HCT116 (cell line): ENCODE measurements at regions not wholly inside any gene's neighbourhood (a gene's known extent, or its start where the extent isn't known, plus 50 kb on each side); places are given as distances from the start of the nearest gene placed in this dataset.

Source experiments
- ATAC-seq: fragments of 200-7000 bp; cut with Tn5 transposase; 2 replicates; pipeline ENCODE4 v1.9.1; 2020; ENCODE audit warnings: mild to moderate bottlenecking, moderate library complexity
- BruUV-seq: library from RNA; stranded (reverse); fragments of 400-500 nt; replicated peaks from 2 replicates; lab custom pipeline; 2021; lab: Mats Ljungman, UMichigan
- CTCF ChIA-PET: fragments of 300-600 bp; sonication (Branson Sonifier 250); formaldehyde crosslinking; loops from one replicate; lab custom pipeline; 2021; ENCODE audit warnings: antibody characterized with exemption; lab: Charles Lee
- POLR2A ChIA-PET: fragments of 300-600, 350-600 bp; sonication (Branson Sonifier 250); formaldehyde crosslinking; loops from one replicate; lab custom pipeline; 2021; ENCODE audit warnings: antibody characterized with exemption; lab: Charles Lee
- RAD21 ChIA-PET, 2 experiments: fragments of 300-600 bp; sonication (Branson Sonifier 250); formaldehyde crosslinking; loops; one replicate each; lab custom pipeline; 2023; ENCODE audit warnings: low total read pairs in 2 of 2; ENCODE audit not compliant: uncharacterized antibody in 2 of 2, unreplicated experiment in 2 of 2, low non-redundant PET in 1 of 2; lab: Charles Lee
- DNase-seq: peaks from one replicate; pipeline ENCODE4 v3.0.0-alpha.2; 2010; ENCODE audit warnings: low read depth, low spot score
- H2AFZ ChIP-seq: fragments of 200-600 bp; shearing (Covaris generic), sonication (generic); 2 replicates; pipeline ENCODE4 v1.6.1; 2017; ENCODE audit warnings: low read depth, mixed run types, mixed read lengths, antibody characterized with exemption, low read length; ENCODE audit not compliant: poor library complexity, severe bottlenecking
- H3K27ac ChIP-seq: 2 replicates; pipeline ENCODE4 v1.5.1; 2012; ENCODE audit warnings: low read depth, low read length
- H3K27me3 ChIP-seq: fragments of 200-600 bp; sonication (generic); 2 replicates; pipeline ENCODE4 v1.6.1; 2016; ENCODE audit warnings: mixed run types, low read length, mixed read lengths; ENCODE audit not compliant: insufficient read depth
- H3K36me3 ChIP-seq, 2 experiments: fragments of 200-500 bp in 1 of 2; fragments of 200-600 bp in 1 of 2; sonication (Bioruptor generic) in 1 of 2; sonication (generic) in 1 of 2; 2 replicates each; pipeline versions ENCODE4 v1.5.1 to v1.6.1; 2014 to 2016; ENCODE audit warnings: low read length in 2 of 2, inconsistent platforms in 1 of 2, mixed read lengths in 1 of 2, mixed run types in 1 of 2; ENCODE audit not compliant: insufficient read depth in 2 of 2, control insufficient read depth in 1 of 2
- H3K4me1 ChIP-seq, 2 experiments: fragments of 200-600 bp in 1 of 2; sonication (generic) in 1 of 2; 2 replicates each; pipeline versions ENCODE4 v1.5.1 to v1.6.1; 2012 to 2017; ENCODE audit warnings: low read length in 2 of 2, inconsistent platforms in 1 of 2, mild to moderate bottlenecking in 1 of 2, mixed read lengths in 1 of 2, mixed run types in 1 of 2, moderate library complexity in 1 of 2; ENCODE audit not compliant: insufficient read depth in 2 of 2, control insufficient read depth in 1 of 2
- H3K4me2 ChIP-seq: fragments of 200-600 bp; sonication (generic); 2 replicates; pipeline ENCODE4 v1.6.1; 2017; ENCODE audit warnings: mixed run types, low read length, mixed read lengths
- H3K4me3 ChIP-seq, 2 experiments: fragments of 200-600 bp in 1 of 2; sonication (generic) in 1 of 2; replicated peaks in 1 of 2; 2 replicates each; pipeline ENCODE4 v1.5.1; 2011 to 2016; ENCODE audit warnings: low read length in 2 of 2, control low read depth in 1 of 2, low read depth in 1 of 2, mild to moderate bottlenecking in 1 of 2, mixed read lengths in 1 of 2, mixed run types in 1 of 2
- H3K79me2 ChIP-seq: fragments of 200-600 bp; sonication (generic); 2 replicates; pipeline ENCODE4 v1.6.1; 2017; ENCODE audit warnings: mild to moderate bottlenecking, mixed run types, low read length, moderate library complexity, mixed read lengths; ENCODE audit not compliant: insufficient read depth
- H3K9ac ChIP-seq: fragments of 200-600 bp; sonication (generic); 2 replicates; pipeline ENCODE4 v1.6.1; 2016; ENCODE audit warnings: low read length, mixed read lengths
- H3K9me2 ChIP-seq: fragments of 200-600 bp; sonication (generic), shearing (Covaris generic); 2 replicates; pipeline ENCODE4 v1.6.1; 2017; ENCODE audit warnings: mixed run types, mild to moderate bottlenecking, moderate library complexity; ENCODE audit not compliant: insufficient read depth
- H3K9me3 ChIP-seq, 2 experiments: fragments of 200-500 bp in 1 of 2; fragments of 200-600 bp in 1 of 2; sonication (Bioruptor generic) in 1 of 2; sonication (generic) in 1 of 2; 2 replicates each; pipeline ENCODE4 v1.6.1; 2014 to 2017; ENCODE audit warnings: low read length in 2 of 2, mixed read lengths in 2 of 2, inconsistent platforms in 1 of 2, low read depth in 1 of 2, mild to moderate bottlenecking in 1 of 2, mixed run types in 1 of 2, moderate library complexity in 1 of 2; ENCODE audit not compliant: control insufficient read depth in 1 of 2, insufficient read depth in 1 of 2
- H4K20me1 ChIP-seq: fragments of 200-600 bp; sonication (generic), shearing (Covaris generic); 2 replicates; pipeline ENCODE4 v1.6.1; 2017; ENCODE audit warnings: mixed run types, mild to moderate bottlenecking, moderate library complexity; ENCODE audit not compliant: insufficient read depth
- CBX3 ChIP-seq: IDR thresholded peaks from 2 replicates; pipeline ENCODE4 v1.6.1; 2012; ENCODE audit warnings: low read depth
- CEBPB ChIP-seq: IDR thresholded peaks from 2 replicates; pipeline ENCODE4 v1.6.1; 2012; ENCODE audit warnings: low read depth
- EGR1 ChIP-seq: IDR thresholded peaks from 2 replicates; pipeline ENCODE4 v1.6.1; 2012; ENCODE audit warnings: low read depth
- ELF1 ChIP-seq: IDR thresholded peaks from 2 replicates; pipeline ENCODE4 v1.6.1; 2012; ENCODE audit warnings: low read depth, borderline replicate concordance
- EZH2 ChIP-seq: fragments of 200-600 bp; sonication (generic); IDR thresholded peaks from 2 replicates; pipeline ENCODE4 v1.6.1; 2017; ENCODE audit warnings: antibody characterized with exemption, mixed run types
- EZH2phosphoT487 ChIP-seq: fragments of 200-600 bp; IDR thresholded peaks from 2 replicates; pipeline ENCODE4 v1.6.1; 2018; ENCODE audit warnings: antibody characterized with exemption, borderline replicate concordance
- JUND ChIP-seq: IDR thresholded peaks from 2 replicates; pipeline ENCODE4 v1.6.1; 2012
- POLR2A ChIP-seq: IDR thresholded peaks from 2 replicates; pipeline ENCODE4 v1.7.0; 2011; ENCODE audit warnings: borderline replicate concordance; ENCODE audit not compliant: insufficient read depth, insufficient read length; ENCODE audit errors: extremely low read depth
- RAD21 ChIP-seq: IDR thresholded peaks from 2 replicates; pipeline ENCODE4 v1.6.1; 2012; ENCODE audit warnings: low read depth, mild to moderate bottlenecking
- SIN3A ChIP-seq: IDR thresholded peaks from 2 replicates; pipeline ENCODE4 v1.6.1; 2012; ENCODE audit warnings: low read depth
- SRF ChIP-seq: IDR thresholded peaks from 2 replicates; pipeline ENCODE4 v1.6.1; 2012; ENCODE audit warnings: low read depth
- TCF7L2 ChIP-seq: IDR thresholded peaks from 2 replicates; pipeline ENCODE4 v1.7.0; 2011; ENCODE audit warnings: borderline replicate concordance, inconsistent platforms; ENCODE audit not compliant: insufficient read depth, insufficient read length; ENCODE audit errors: extremely low read depth
- YY1 ChIP-seq: IDR thresholded peaks from 2 replicates; pipeline ENCODE4 v1.6.1; 2011; ENCODE audit warnings: low read length, low read depth, moderate library complexity, mild to moderate bottlenecking; ENCODE audit not compliant: insufficient replicate concordance; ENCODE audit errors: extremely low read depth
- ZFX ChIP-seq: fragments of 450-650 bp; IDR thresholded peaks from 2 replicates; pipeline ENCODE4 v1.6.1; 2017
- ZNF274 ChIP-seq: fragments of 200-500 bp; sonication (Bioruptor generic); IDR thresholded peaks from 2 replicates; pipeline ENCODE4 v1.6.1; 2014; ENCODE audit warnings: mild to moderate bottlenecking, low read depth, low read length, inconsistent platforms
- intact Hi-C: fragments of 100-400 bp; cut with micrococcal nuclease; formaldehyde crosslinking; loops from 2 replicates; pipeline ENCODE4 v1.10.0; 2022
- TF ChIP-seq, protein P1 (sequence below): IDR thresholded peaks from 2 replicates; pipeline ENCODE4 v1.6.1; 2011; ENCODE audit warnings: mild to moderate bottlenecking, low read length, moderate library complexity; ENCODE audit not compliant: insufficient replicate concordance; ENCODE audit errors: extremely low read depth
- TF ChIP-seq, protein P2 (sequence below): IDR thresholded peaks from 2 replicates; pipeline ENCODE4 v1.6.1; 2012
- TF ChIP-seq, protein P3 (sequence below): IDR thresholded peaks from 2 replicates; pipeline ENCODE4 v1.6.1; 2012; ENCODE audit warnings: low read depth

DNA sequence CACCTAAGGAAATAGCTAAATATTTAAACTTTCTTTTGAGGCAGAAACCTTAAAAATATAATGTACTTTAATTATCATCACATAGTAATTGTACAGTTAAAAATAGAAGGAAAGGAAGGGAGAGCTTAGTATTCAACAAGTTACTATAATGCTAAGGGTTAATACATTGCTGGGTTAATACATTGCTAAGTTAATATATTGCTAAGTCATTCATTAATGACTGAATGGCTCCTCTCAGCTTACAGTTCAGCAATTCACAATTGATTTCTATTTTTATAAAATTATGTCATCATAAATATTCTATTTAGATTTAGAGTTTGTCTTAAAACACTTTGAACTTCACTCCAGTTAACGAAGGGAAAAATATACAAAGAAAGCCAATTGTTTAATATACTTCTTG, 207.9 kb downstream of the BMP4 start (continued):
- TF ChIP-seq, protein P1, sequence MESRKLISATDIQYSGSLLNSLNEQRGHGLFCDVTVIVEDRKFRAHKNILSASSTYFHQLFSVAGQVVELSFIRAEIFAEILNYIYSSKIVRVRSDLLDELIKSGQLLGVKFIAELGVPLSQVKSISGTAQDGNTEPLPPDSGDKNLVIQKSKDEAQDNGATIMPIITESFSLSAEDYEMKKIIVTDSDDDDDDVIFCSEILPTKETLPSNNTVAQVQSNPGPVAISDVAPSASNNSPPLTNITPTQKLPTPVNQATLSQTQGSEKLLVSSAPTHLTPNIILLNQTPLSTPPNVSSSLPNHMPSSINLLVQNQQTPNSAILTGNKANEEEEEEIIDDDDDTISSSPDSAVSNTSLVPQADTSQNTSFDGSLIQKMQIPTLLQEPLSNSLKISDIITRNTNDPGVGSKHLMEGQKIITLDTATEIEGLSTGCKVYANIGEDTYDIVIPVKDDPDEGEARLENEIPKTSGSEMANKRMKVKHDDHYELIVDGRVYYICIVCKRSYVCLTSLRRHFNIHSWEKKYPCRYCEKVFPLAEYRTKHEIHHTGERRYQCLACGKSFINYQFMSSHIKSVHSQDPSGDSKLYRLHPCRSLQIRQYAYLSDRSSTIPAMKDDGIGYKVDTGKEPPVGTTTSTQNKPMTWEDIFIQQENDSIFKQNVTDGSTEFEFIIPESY, result no peak
- TF ChIP-seq, protein P2, sequence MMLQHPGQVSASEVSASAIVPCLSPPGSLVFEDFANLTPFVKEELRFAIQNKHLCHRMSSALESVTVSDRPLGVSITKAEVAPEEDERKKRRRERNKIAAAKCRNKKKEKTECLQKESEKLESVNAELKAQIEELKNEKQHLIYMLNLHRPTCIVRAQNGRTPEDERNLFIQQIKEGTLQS, result no peak
- TF ChIP-seq EZH2phosphoT487 (no peak), JUND (no peak), POLR2A (no peak), ZFX (no peak), RAD21 (no peak), CBX3 (no peak)
- TF ChIP-seq, protein P3, sequence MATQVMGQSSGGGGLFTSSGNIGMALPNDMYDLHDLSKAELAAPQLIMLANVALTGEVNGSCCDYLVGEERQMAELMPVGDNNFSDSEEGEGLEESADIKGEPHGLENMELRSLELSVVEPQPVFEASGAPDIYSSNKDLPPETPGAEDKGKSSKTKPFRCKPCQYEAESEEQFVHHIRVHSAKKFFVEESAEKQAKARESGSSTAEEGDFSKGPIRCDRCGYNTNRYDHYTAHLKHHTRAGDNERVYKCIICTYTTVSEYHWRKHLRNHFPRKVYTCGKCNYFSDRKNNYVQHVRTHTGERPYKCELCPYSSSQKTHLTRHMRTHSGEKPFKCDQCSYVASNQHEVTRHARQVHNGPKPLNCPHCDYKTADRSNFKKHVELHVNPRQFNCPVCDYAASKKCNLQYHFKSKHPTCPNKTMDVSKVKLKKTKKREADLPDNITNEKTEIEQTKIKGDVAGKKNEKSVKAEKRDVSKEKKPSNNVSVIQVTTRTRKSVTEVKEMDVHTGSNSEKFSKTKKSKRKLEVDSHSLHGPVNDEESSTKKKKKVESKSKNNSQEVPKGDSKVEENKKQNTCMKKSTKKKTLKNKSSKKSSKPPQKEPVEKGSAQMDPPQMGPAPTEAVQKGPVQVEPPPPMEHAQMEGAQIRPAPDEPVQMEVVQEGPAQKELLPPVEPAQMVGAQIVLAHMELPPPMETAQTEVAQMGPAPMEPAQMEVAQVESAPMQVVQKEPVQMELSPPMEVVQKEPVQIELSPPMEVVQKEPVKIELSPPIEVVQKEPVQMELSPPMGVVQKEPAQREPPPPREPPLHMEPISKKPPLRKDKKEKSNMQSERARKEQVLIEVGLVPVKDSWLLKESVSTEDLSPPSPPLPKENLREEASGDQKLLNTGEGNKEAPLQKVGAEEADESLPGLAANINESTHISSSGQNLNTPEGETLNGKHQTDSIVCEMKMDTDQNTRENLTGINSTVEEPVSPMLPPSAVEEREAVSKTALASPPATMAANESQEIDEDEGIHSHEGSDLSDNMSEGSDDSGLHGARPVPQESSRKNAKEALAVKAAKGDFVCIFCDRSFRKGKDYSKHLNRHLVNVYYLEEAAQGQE, result no peak
- TF ChIP-seq, all 23 proteins: peak for 0

DNA sequence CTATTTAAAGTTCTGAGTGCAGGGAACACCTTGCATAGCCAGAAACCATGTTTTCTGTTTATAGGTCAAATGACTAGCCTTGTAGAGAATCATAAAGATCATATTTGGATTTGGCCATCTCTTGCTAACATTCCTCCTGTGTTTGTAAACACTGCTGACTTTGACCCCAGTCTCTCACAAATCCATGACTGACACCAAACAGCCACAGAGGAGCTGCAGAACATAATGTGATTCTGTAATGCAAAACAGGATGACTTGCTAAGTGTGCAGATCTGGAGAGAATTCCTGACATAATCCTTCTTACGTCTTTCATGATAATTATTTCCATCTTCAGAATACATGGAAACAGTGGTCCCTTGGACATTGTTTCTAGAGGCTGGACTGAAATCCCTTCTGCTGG, 211.8 kb downstream of the BMP4 start:
- Histone ChIP-seq H3K9me3 (no peaks in the 10 kb centered on the region), H3K79me2 (no peaks in the 10 kb centered on the region), H3K9ac (no peak overlapping the region), H2AFZ (no peak overlapping the region), H3K27ac (no peak overlapping the region), H3K27me3 (no peaks in the 10 kb centered on the region), H3K4me1 (peaks cover 7 to 21% of the 10 kb centered on the region in 2 experiments), H3K4me2 (no peak overlapping the region), H3K9me2 (no peaks in the 10 kb centered on the region), H3K4me3 (no peak overlapping the region), H3K36me3 (no peaks in the 10 kb centered on the region), H4K20me1 (no peaks in the 10 kb centered on the region)
- ATAC-seq (no peak), DNase-seq (no peak)
- intact Hi-C loops, result no loop called here
- POLR2A ChIA-PET, result no interaction called here
- RAD21 ChIA-PET, result no interaction called here
- CTCF ChIA-PET, result no interaction called here
- no TSS peak for BruUV-seq
- TF ChIP-seq EZH2, result no peak
- TF ChIP-seq YY1, result no peak
- no peak for TF ChIP-seq CBX3
- TF ChIP-seq TCF7L2, result no peak
- no peak for TF ChIP-seq SIN3A
- TF ChIP-seq CEBPB, result no peak
- TF ChIP-seq, protein P2, result no peak
- TF ChIP-seq EZH2phosphoT487, result no peak
- TF ChIP-seq ZNF274, result no peak
- no peak for TF ChIP-seq EGR1
- TF ChIP-seq ZFX, result no peak
- TF ChIP-seq POLR2A, result no peak
- TF ChIP-seq ELF1, result no peak
- no peak for TF ChIP-seq SRF
